Right ventricle myocardium inferior (tissue), 1 donor: ENCODE measurements at regions not wholly inside any gene's neighbourhood (a gene's known extent, or its start where the extent isn't known, plus 50 kb on each side); places are given as distances from the start of the nearest gene placed in this dataset.

Experiments
- ATAC-seq: fragments of 200-7000 bp; cut with Tn5 transposase; one replicate; pipeline ENCODE4 v1.9.1; 2020; ENCODE audit warnings: mild to moderate bottlenecking, moderate library complexity
- DNase-seq: peaks from one replicate; pipeline ENCODE4 v3.0.0; 2021; ENCODE audit errors: missing footprints
- intact Hi-C: fragments of 100-400 bp; cut with DNase I; formaldehyde crosslinking; loops from one replicate; pipeline ENCODE4 v1.11.0; 2022
- donor health status: DM: no; HTN: yes; CAD: no; lungs with severe emphysema.

GRCh38 chr4:185956544-185956940, 112.4 kb upstream of the TLR3 start:
- intact Hi-C loops, result no loop called here
- DNase-seq, result no peak
- no peak for ATAC-seq

GRCh38 chr4:185958094-185958747, 110.7 kb upstream of the TLR3 start:
- DNase-seq (no peak), ATAC-seq (no peak)
- intact Hi-C loops, result no loop called here

GRCh38 chr4:185965426-185966384, 103.3 kb upstream of the TLR3 start:
- intact Hi-C loops, result no loop called here
- ATAC-seq, result no peak
- DNase-seq, result no peak

GRCh38 chr4:185966549-185966948, 102.4 kb upstream of the TLR3 start:
- DNase-seq (no peak), ATAC-seq (no peak)

GRCh38 chr4:185966997-185967775, 101.8 kb upstream of the TLR3 start:
- no peak for ATAC-seq
- intact Hi-C loops, result no loop called here
- DNase-seq, result no peak

More at GRCh38 chr4:185966549-185966948, 102.4 kb upstream of the TLR3 start:
- intact Hi-C loops, result no loop called here

GRCh38 chr4:185969657-185970056, 99.3 kb upstream of the TLR3 start:
- DNase-seq, result no peak
- no peak for ATAC-seq

GRCh38 chr4:185987961-185988627, 80.9 kb upstream of the TLR3 start:
- ATAC-seq (no peak), DNase-seq (no peak)
- intact Hi-C loops, result no loop called here

More at GRCh38 chr4:185969657-185970056, 99.3 kb upstream of the TLR3 start:
- intact Hi-C loops, result no loop called here

- intact Hi-C loops, result no loop called here
- ATAC-seq, result no peak
- DNase-seq, result no peak
Measured at GRCh38 chr4:185991770-185992169, 77.2 kb upstream of the TLR3 start.

GRCh38 chr4:185992585-185992984, 76.4 kb upstream of the TLR3 start:
- DNase-seq, result no peak
- no peak for ATAC-seq
- intact Hi-C loops, result no loop called here

- DNase-seq (no peak), ATAC-seq (no peak)
- intact Hi-C loops, result no loop called here
Measured at GRCh38 chr4:185993328-185993973, 75.5 kb upstream of the TLR3 start.

- intact Hi-C loops, result loop anchor here (5.0 kb wide), 1 partner anchor 67 kb away; no protein-coding TSS in a partner anchor
- DNase-seq (no peak), ATAC-seq (no peak)
Measured at GRCh38 chr4:185994750-185995149, 74.2 kb upstream of the TLR3 start.

GRCh38 chr4:185995665-185996064, 73.3 kb upstream of the TLR3 start:
- DNase-seq, result no peak
- ATAC-seq, result no peak
- intact Hi-C loops, result loop anchor here (5.0 kb wide), 1 partner anchor 68 kb away; no protein-coding TSS in a partner anchor

- peak; percentile 88 for ATAC-seq
- DNase-seq, result peak; percentile 76
- intact Hi-C loops, result loop anchor here (5.0 kb wide), 1 partner anchor 70 kb away; no protein-coding TSS in a partner anchor
Measured at GRCh38 chr4:185997296-185997695, 71.7 kb upstream of the TLR3 start.

- intact Hi-C loops, result loop anchor here (5.0 kb wide), 1 partner anchor 71 kb away; no protein-coding TSS in a partner anchor
- DNase-seq (no peak), ATAC-seq (no peak)
Measured at GRCh38 chr4:185998791-185999190, 70.2 kb upstream of the TLR3 start.

GRCh38 chr4:185999207-185999606, 69.7 kb upstream of the TLR3 start:
- peak; percentile 76 for DNase-seq
- intact Hi-C loops, result loop anchor here (5.0 kb wide), 1 partner anchor 72 kb away; no protein-coding TSS in a partner anchor
- ATAC-seq, result peak; percentile 67

- intact Hi-C loops, result no loop called here
- DNase-seq (no peak), ATAC-seq (no peak)
Measured at GRCh38 chr4:186002853-186003252, 66.1 kb upstream of the TLR3 start.

- ATAC-seq (no peak), DNase-seq (no peak)
- intact Hi-C loops, result no loop called here
Measured at GRCh38 chr4:186003746-186004145, 65.2 kb upstream of the TLR3 start.

- intact Hi-C loops, result no loop called here
- ATAC-seq (no peak), DNase-seq (no peak)
Measured at GRCh38 chr4:186008057-186008456, 60.9 kb upstream of the TLR3 start.
